ENCODE measurements at regions not wholly inside any gene's neighbourhood (a gene's known extent, or its start where the extent isn't known, plus 50 kb on each side); places are given as distances from the start of the nearest gene placed in this dataset.

- no peak for TF ChIP-seq CTCF (IDR thresholded peaks at IDR 0.05; ENCODE audit: low read depth, low read length, poor library complexity, severe bottlenecking)
- TF ChIP-seq EZH2phosphoT487 (IDR thresholded peaks at IDR 0.05; ENCODE audit: borderline replicate concordance, low read length), result no peak
Measured at GRCh38 chr4:184270808-184271413, 53.2 kb upstream of the ENPP6 start.
